ENCODE measurements at regions not wholly inside any gene's neighbourhood (a gene's known extent, or its start where the extent isn't known, plus 50 kb on each side); places are given as distances from the start of the nearest gene placed in this dataset.

DNA sequence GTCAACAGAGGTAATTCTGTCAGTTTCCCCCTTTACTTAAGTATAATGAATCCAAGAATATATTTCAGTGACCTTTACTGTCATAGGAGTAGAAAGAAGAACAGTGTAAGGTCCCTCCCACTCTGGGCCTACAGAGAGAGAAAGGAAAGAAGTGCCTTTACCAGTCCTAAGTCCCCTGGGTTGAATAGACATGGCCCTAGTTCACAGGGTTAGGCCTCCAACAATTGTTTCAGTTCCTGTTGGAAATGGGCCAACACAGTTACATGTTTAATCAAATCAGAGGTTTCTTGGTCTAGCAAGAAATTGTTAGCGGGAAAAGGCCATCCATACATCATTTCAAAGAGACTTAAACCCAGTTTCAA, 605.6 kb downstream of the MTRR start (continued):
- TF ChIP-seq YY1 (IDR thresholded peaks at IDR 0.05; ENCODE audit: low read depth) (no peak), FOSL2 (IDR thresholded peaks at IDR 0.05; ENCODE audit: borderline replicate concordance, low read depth) (no peak)

DNA sequence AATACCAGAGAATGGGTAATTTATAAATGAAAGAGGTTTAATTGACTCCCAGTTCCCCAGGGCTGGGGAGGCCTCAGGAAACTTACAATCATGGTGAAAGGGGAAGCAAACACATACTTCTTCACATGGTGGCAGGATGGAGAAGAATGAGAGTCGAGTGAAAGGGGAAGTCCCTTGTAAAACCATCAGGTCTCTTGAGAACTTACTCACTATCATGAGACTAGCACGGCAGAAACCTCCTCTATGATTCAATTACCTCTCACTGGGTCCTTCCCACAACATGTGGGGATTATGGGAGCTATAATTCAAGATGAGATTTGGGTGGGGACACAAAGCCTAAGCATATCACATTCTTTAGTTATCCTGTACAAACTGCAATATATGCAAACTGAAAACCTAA, 609.4 kb downstream of the MTRR start:
- POLR2A ChIA-PET: no interaction called here

DNA sequence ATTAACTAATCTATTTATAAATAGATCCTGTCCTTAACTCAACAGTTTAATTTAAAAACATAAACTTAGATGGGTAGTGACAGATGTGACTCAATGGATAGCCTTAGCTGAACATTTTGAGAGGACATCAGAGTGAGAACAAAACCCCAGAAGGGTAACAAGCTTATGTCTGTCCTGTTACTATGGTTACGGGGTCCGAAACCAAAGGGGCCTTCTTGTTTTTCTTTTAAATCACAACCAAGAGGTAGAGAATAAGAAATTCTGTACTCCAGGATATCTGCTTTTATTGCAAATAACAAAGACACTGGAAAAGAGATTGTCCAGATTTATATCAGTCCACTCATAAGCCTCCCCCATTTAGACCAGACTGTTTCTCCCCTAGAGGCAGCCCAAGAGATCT, 612.1 kb downstream of the MTRR start:
- Histone ChIP-seq H3K9me3 (no peaks in the 10 kb centered on the region), H3F3A (replicated peaks; ENCODE audit: insufficient read depth) (no peaks in the 10 kb centered on the region), H3K4me2 (no peak overlapping the region), H3K36me3 (replicated peaks in 1 of 2; ENCODE audit: control insufficient read depth in 1 of 2, insufficient read depth in 2 of 2, low read length in 1 of 2) (no peaks in the 10 kb centered on the region), H3K4me3 (ENCODE audit: low read depth in 2 of 2, low read length in 1 of 2) (no peak overlapping the region), H3K9me2 (no peaks in the 10 kb centered on the region), H3K27ac (ENCODE audit: low read depth in 2 of 2, low read length in 1 of 2) (no peak overlapping the region), H3K27me3 (ENCODE audit: insufficient read depth) (no peaks in the 10 kb centered on the region), H4K20me1 (ENCODE audit: insufficient read depth) (no peaks in the 10 kb centered on the region), H3K79me2 (ENCODE audit: insufficient read depth) (no peaks in the 10 kb centered on the region), H3K4me1 (ENCODE audit: control insufficient read depth in 1 of 2, insufficient read depth in 2 of 2, low read depth in 1 of 2, low read length in 1 of 2) (no peaks in the 10 kb centered on the region), H2AFZ (ENCODE audit: low read depth) (no peak overlapping the region), H3K9ac (no peak overlapping the region)
- TF ChIP-seq TEAD4 (IDR thresholded peaks at IDR 0.05; ENCODE audit: borderline replicate concordance, insufficient read depth) (no peak), GATA2 (CRISPR knock-in tag; IDR thresholded peaks at IDR 0.05) (no peak), JUND (IDR thresholded peaks at IDR 0.05) (no peak), ELF1 (IDR thresholded peaks at IDR 0.05) (no peak), RXRA (IDR thresholded peaks at IDR 0.05; ENCODE audit: borderline replicate concordance, low read depth) (no peak), RAD21 (IDR thresholded peaks at IDR 0.05; ENCODE audit: low read length) (no peak), SMC3 (IDR thresholded peaks at IDR 0.05; ENCODE audit: low read depth, low read length) (no peak), RFX5 (IDR thresholded peaks at IDR 0.05; ENCODE audit: low read length) (no peak), GABPA (IDR thresholded peaks at IDR 0.05; ENCODE audit: low read depth) (no peak), TCF12 (IDR thresholded peaks at IDR 0.05) (no peak), SIN3A (IDR thresholded peaks at IDR 0.05; ENCODE audit: borderline replicate concordance, low read depth, low read length) (no peak), EZH2phosphoT487 (IDR thresholded peaks at IDR 0.05; ENCODE audit: borderline replicate concordance, low read depth) (no peak), NRF1 (IDR thresholded peaks at IDR 0.05; ENCODE audit: low read depth, low read length) (no peak)
- TF ChIP-seq, protein P1, sequence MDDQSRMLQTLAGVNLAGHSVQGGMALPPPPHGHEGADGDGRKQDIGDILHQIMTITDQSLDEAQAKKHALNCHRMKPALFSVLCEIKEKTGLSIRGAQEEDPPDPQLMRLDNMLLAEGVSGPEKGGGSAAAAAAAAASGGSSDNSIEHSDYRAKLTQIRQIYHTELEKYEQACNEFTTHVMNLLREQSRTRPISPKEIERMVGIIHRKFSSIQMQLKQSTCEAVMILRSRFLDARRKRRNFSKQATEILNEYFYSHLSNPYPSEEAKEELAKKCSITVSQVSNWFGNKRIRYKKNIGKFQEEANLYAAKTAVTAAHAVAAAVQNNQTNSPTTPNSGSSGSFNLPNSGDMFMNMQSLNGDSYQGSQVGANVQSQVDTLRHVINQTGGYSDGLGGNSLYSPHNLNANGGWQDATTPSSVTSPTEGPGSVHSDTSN (IDR thresholded peaks at IDR 0.05): no peak
- TF ChIP-seq, protein P2, sequence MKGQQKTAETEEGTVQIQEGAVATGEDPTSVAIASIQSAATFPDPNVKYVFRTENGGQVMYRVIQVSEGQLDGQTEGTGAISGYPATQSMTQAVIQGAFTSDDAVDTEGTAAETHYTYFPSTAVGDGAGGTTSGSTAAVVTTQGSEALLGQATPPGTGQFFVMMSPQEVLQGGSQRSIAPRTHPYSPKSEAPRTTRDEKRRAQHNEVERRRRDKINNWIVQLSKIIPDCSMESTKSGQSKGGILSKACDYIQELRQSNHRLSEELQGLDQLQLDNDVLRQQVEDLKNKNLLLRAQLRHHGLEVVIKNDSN (IDR thresholded peaks at IDR 0.05; ENCODE audit: borderline replicate concordance, low read depth): no peak
- TF ChIP-seq, protein P3, sequence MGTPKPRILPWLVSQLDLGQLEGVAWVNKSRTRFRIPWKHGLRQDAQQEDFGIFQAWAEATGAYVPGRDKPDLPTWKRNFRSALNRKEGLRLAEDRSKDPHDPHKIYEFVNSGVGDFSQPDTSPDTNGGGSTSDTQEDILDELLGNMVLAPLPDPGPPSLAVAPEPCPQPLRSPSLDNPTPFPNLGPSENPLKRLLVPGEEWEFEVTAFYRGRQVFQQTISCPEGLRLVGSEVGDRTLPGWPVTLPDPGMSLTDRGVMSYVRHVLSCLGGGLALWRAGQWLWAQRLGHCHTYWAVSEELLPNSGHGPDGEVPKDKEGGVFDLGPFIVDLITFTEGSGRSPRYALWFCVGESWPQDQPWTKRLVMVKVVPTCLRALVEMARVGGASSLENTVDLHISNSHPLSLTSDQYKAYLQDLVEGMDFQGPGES (IDR thresholded peaks at IDR 0.05; ENCODE audit: low read depth, low read length): no peak
- ChIA-PET POLR2A (no interaction called here), CTCF (no interaction called here)
- no peak for DNase-seq
- 52% methylated on average over 2 of the region's 2 CpGs for WGBS (ENCODE audit: low lambda C conversion rate)

More for the DNA sequence above, 609.4 kb downstream of the MTRR start:
- WGBS (ENCODE audit: low lambda C conversion rate): 0% methylated on average over 2 of the region's 2 CpGs
- H4K20me1 ChIP-seq (ENCODE audit: insufficient read depth): no peaks in the 10 kb centered on the region
- H3K4me3 ChIP-seq (ENCODE audit: low read depth in 2 of 2, low read length in 1 of 2): no peak overlapping the region
- TF ChIP-seq, protein P4, sequence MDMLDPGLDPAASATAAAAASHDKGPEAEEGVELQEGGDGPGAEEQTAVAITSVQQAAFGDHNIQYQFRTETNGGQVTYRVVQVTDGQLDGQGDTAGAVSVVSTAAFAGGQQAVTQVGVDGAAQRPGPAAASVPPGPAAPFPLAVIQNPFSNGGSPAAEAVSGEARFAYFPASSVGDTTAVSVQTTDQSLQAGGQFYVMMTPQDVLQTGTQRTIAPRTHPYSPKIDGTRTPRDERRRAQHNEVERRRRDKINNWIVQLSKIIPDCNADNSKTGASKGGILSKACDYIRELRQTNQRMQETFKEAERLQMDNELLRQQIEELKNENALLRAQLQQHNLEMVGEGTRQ (IDR thresholded peaks at IDR 0.05; ENCODE audit: borderline replicate concordance, low read depth, low read length): no peak
- no peak for TF ChIP-seq TAF1 (IDR thresholded peaks at IDR 0.05; ENCODE audit: borderline replicate concordance, low read depth, low read length)
- no peak for TF ChIP-seq EZH2phosphoT487 (IDR thresholded peaks at IDR 0.05; ENCODE audit: borderline replicate concordance, low read depth)
- no peak for TF ChIP-seq YY1 (IDR thresholded peaks at IDR 0.05; ENCODE audit: low read depth)
- TF ChIP-seq EP300 (IDR thresholded peaks at IDR 0.05; ENCODE audit: borderline replicate concordance in 1 of 2, low read depth in 1 of 2, low read length in 1 of 2): no peak
- no peak for TF ChIP-seq MEF2A (IDR thresholded peaks at IDR 0.05; ENCODE audit: borderline replicate concordance, low read depth)
- TF ChIP-seq FOXJ3 (CRISPR knock-in tag; IDR thresholded peaks at IDR 0.05): no peak
- no peak for TF ChIP-seq NRF1 (IDR thresholded peaks at IDR 0.05; ENCODE audit: low read depth, low read length)
- no peak for TF ChIP-seq ELF1 (IDR thresholded peaks at IDR 0.05)
- no peak for TF ChIP-seq JUND (IDR thresholded peaks at IDR 0.05)
- no peak for TF ChIP-seq POLR2AphosphoS5 (IDR thresholded peaks at IDR 0.05; ENCODE audit: low read depth, low read length)
- TF ChIP-seq, protein P2 (IDR thresholded peaks at IDR 0.05; ENCODE audit: borderline replicate concordance, low read depth): no peak
- TF ChIP-seq GATA2 (CRISPR knock-in tag; IDR thresholded peaks at IDR 0.05): no peak
- TF ChIP-seq RXRA (IDR thresholded peaks at IDR 0.05; ENCODE audit: borderline replicate concordance, low read depth): no peak
- no peak for TF ChIP-seq FOXM1 (IDR thresholded peaks at IDR 0.05; ENCODE audit: low read depth)
- H3K4me1 ChIP-seq (ENCODE audit: control insufficient read depth in 1 of 2, insufficient read depth in 2 of 2, low read depth in 1 of 2, low read length in 1 of 2): no peaks in the 10 kb centered on the region
- H3K9me3 ChIP-seq: no peaks in the 10 kb centered on the region
- H3K27ac ChIP-seq (ENCODE audit: low read depth in 2 of 2, low read length in 1 of 2): no peak overlapping the region
- DNase-seq: no peak
- H3F3A ChIP-seq (replicated peaks; ENCODE audit: insufficient read depth): no peaks in the 10 kb centered on the region
- H3K27me3 ChIP-seq (ENCODE audit: insufficient read depth): no peaks in the 10 kb centered on the region
- H3K79me2 ChIP-seq (ENCODE audit: insufficient read depth): no peaks in the 10 kb centered on the region
- no peaks in the 10 kb centered on the region for H3K9me2 ChIP-seq
- H3K36me3 ChIP-seq (replicated peaks in 1 of 2; ENCODE audit: control insufficient read depth in 1 of 2, insufficient read depth in 2 of 2, low read length in 1 of 2): no peaks in the 10 kb centered on the region
- CTCF ChIA-PET: no interaction called here
- H3K9ac ChIP-seq: no peak overlapping the region
- H2AFZ ChIP-seq (ENCODE audit: low read depth): no peak overlapping the region
- no peak overlapping the region for H3K4me2 ChIP-seq

Measured in SK-N-SH (cell line).